HEK293T (cell line): ENCODE measurements at regions not wholly inside any gene's neighbourhood (a gene's known extent, or its start where the extent isn't known, plus 50 kb on each side); places are given as distances from the start of the nearest gene placed in this dataset.

ENCODE experiments used
- CTCF ChIA-PET: fragments of 350-600 bp; formaldehyde crosslinking; extraction: SDS; loops from one replicate; lab custom pipeline; 2021; ENCODE audit warnings: antibody characterized with exemption, inconsistent platforms; lab: Yijun Ruan, JAX
- POLR2A ChIA-PET: fragments of 350-600 bp; formaldehyde crosslinking; extraction: SDS; loops from one replicate; lab custom pipeline; 2020; ENCODE audit warnings: antibody characterized with exemption, inconsistent platforms; lab: Yijun Ruan, JAX
- DNase-seq: peaks from one replicate; pipeline ENCODE4 v3.0.0; 2012; ENCODE audit warnings: mixed read lengths; ENCODE audit errors: extremely low spot score
- ARNT ChIP-seq: fragments of 450-650 bp; IDR thresholded peaks from 2 replicates; pipeline ENCODE4 v1.6.1; 2017; ENCODE audit warnings: mild to moderate bottlenecking
- BHLHE40 ChIP-seq: fragments of 450-650 bp; IDR thresholded peaks from 2 replicates; pipeline ENCODE4 v1.6.1; 2016; ENCODE audit warnings: mild to moderate bottlenecking, moderate library complexity, borderline replicate concordance
- CTBP1 ChIP-seq: fragments of 450-650 bp; IDR thresholded peaks from 2 replicates; pipeline ENCODE4 v1.6.1; 2016; ENCODE audit warnings: borderline replicate concordance
- ELF4 ChIP-seq: fragments of 450-650 bp; IDR thresholded peaks from 2 replicates; pipeline ENCODE4 v1.6.1; 2017; ENCODE audit warnings: antibody characterized with exemption
- FOXA1 ChIP-seq: fragments of 450-650 bp; IDR thresholded peaks from 2 replicates; pipeline ENCODE4 v1.6.1; 2016; ENCODE audit warnings: mild to moderate bottlenecking
- FOXK2 ChIP-seq: fragments of 450-650 bp; IDR thresholded peaks from 2 replicates; pipeline ENCODE4 v1.6.1; 2016; ENCODE audit warnings: mild to moderate bottlenecking
- FOXM1 ChIP-seq: fragments of 450-650 bp; IDR thresholded peaks from 2 replicates; pipeline ENCODE4 v1.6.1; 2017; ENCODE audit warnings: mild to moderate bottlenecking, borderline replicate concordance
- HDGF ChIP-seq: fragments of 450-650 bp; IDR thresholded peaks from 2 replicates; pipeline ENCODE4 v1.6.1; 2017; ENCODE audit warnings: antibody characterized with exemption, borderline replicate concordance
- L3MBTL2 ChIP-seq: fragments of 450-650 bp; conservative IDR thresholded peaks from 2 replicates; pipeline ENCODE4 v1.6.1; 2016; ENCODE audit warnings: mild to moderate bottlenecking
- LEF1 ChIP-seq: fragments of 450-650 bp; IDR thresholded peaks from 2 replicates; pipeline ENCODE4 v1.6.1; 2017; ENCODE audit warnings: mild to moderate bottlenecking, borderline replicate concordance
- NFRKB ChIP-seq: fragments of 450-650 bp; IDR thresholded peaks from 2 replicates; pipeline ENCODE4 v1.6.1; 2016; ENCODE audit warnings: mild to moderate bottlenecking, moderate library complexity
- PKNOX1 ChIP-seq: fragments of 450-650 bp; IDR thresholded peaks from 2 replicates; pipeline ENCODE4 v1.6.1; 2016
- SP1 ChIP-seq: fragments of 450-650 bp; IDR thresholded peaks from 2 replicates; pipeline ENCODE4 v1.6.1; 2017
- SUZ12 ChIP-seq: fragments of 450-650 bp; IDR thresholded peaks from 2 replicates; pipeline ENCODE4 v1.6.1; 2016; ENCODE audit warnings: mild to moderate bottlenecking
- TARDBP ChIP-seq: fragments of 450-650 bp; IDR thresholded peaks from 2 replicates; pipeline ENCODE4 v1.6.1; 2016
- ZNF384 ChIP-seq: fragments of 450-650 bp; IDR thresholded peaks from 2 replicates; pipeline ENCODE4 v1.6.1; 2016

GRCh38 chr18:24853076-24853475 is 392.6 kb downstream of the HRH4 start:
- no peak for DNase-seq
- POLR2A ChIA-PET, result no interaction called here
- TF ChIP-seq BHLHE40 (no peak), SUZ12 (no peak), FOXK2 (no peak), FOXM1 (no peak), LEF1 (no peak), ZNF384 (no peak), ARNT (no peak), FOXA1 (no peak), SP1 (no peak), L3MBTL2 (no peak)
- CTCF ChIA-PET, result no interaction called here

DNA sequence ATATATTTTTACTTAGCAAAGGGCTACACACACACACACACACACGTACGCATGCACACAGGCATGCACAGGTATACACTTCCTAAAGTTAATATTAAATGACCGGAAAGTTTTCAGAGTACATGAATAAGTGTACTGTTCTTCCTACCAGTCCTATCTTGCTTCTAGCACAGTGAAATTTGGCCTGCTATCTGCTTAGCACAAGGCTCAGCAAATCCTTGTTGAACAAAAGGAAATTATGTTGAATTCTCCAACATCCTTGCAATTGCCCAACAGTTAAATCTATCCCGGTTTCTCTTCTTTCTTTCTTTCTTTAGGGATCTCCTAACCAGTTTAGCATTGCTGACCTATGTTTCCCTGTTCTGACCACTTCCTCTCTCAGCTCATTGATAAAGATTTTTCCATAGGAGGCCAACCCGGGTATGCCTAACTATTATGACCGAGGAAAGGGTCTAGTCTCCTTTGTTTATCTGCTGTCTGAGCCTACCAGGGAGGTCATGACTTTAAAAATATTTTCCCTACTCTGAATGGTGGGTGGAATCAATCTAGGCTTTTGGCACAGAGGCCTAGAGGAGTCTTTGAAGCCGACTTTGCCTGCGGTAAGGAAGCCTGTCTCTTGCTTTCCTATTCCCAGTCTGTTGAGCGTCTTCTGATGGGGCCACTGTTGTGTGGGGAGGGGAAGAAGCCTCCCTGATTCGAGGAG is 400.7 kb downstream of the HRH4 start:
- TF ChIP-seq ELF4, result no peak
- TF ChIP-seq SP1, result no peak
- TF ChIP-seq FOXA1, result no peak
- TF ChIP-seq TARDBP, result no peak
- TF ChIP-seq CTBP1, result no peak
- TF ChIP-seq FOXK2, result no peak
- TF ChIP-seq LEF1, result no peak
- TF ChIP-seq BHLHE40, result no peak
- no peak for TF ChIP-seq SUZ12
- no peak for TF ChIP-seq HDGF
- TF ChIP-seq NFRKB, result no peak
- no peak for TF ChIP-seq ZNF384
- TF ChIP-seq L3MBTL2, result no peak
- no peak for TF ChIP-seq FOXM1
- no peak for TF ChIP-seq PKNOX1
- TF ChIP-seq ARNT, result no peak
- POLR2A ChIA-PET, result no interaction called here
- CTCF ChIA-PET, result no interaction called here
- DNase-seq, result peak; percentile 22

DNA sequence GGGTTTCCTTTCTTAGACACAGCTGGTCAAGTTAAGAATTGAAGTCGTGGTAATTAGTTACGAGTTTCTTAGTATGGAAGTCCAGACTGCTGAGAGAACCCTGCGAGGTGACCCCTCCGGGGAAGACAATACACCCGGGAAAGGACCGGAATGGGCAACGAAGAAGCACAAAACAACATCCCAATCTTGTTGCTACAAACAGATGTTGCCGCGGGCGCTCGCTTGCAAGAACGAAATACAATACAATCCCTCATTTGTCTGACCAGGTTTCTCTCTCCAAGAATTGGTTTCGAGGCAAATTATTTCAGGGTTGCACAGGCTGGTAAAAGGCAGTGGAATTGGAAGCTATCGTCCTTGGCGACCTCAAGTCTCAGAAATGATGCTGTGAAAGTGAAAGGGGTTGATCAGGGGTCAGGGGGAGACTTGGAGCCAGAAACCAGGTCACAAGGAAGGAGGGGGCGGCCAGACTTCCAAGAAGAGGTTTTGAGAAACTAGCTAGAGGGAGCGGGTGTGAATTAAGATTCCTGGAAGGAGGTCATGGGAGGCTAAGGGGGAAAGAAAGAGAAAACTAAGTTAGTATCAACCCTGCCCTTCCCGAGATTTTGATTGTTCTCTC is 401.9 kb downstream of the HRH4 start:
- DNase-seq, result no peak
- ChIA-PET CTCF (no interaction called here), POLR2A (no interaction called here)
- TF ChIP-seq HDGF, result no peak
- TF ChIP-seq TARDBP, result no peak
- TF ChIP-seq ARNT, result no peak
- no peak for TF ChIP-seq FOXA1
- TF ChIP-seq BHLHE40, result no peak
- TF ChIP-seq SP1, result no peak
- TF ChIP-seq ELF4, result no peak
- no peak for TF ChIP-seq LEF1
- TF ChIP-seq FOXM1, result no peak
- no peak for TF ChIP-seq CTBP1
- TF ChIP-seq L3MBTL2, result no peak
- TF ChIP-seq SUZ12, result no peak

- ChIA-PET POLR2A (no interaction called here), CTCF (no interaction called here)
- DNase-seq, result no peak
Observed at GRCh38 chr18:24868311-24868710, 407.9 kb downstream of the HRH4 start.

DNA sequence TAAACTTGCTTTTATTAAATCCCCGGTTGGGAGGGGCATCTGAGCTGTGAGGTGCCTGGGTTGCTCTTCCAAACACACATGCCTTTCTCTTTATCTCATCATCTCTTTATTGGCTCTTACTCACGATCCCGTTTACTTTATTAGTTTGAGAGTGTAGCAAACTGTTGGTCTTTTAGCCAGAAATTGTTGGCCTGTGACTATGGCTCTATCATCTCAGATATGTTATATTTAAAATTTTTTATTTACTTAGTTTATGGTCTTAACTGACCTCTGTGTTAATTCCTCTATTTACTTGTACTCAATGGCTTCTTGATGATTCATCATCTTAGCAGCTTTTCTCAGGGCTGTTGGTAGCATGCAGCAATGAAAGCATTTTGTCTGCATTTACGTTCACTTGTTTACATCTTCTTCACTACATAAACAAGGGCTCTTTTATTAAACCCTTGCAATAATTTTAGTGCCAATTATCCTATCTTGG is 408.4 kb downstream of the HRH4 start:
- POLR2A ChIA-PET, result no interaction called here
- peak; percentile 27 for DNase-seq
- no peak for TF ChIP-seq ARNT
- no peak for TF ChIP-seq BHLHE40
- no peak for TF ChIP-seq HDGF
- no peak for TF ChIP-seq CTBP1
- no peak for TF ChIP-seq ELF4
- TF ChIP-seq PKNOX1, result no peak
- no peak for TF ChIP-seq LEF1
- CTCF ChIA-PET, result interaction anchor here (0.6 kb wide), 1 partner anchor 374 kb away, joined by 4 read pairs; no protein-coding TSS in a partner anchor

More at GRCh38 chr18:24868311-24868710, 407.9 kb downstream of the HRH4 start:
- no peak for TF ChIP-seq TARDBP
- no peak for TF ChIP-seq ELF4
- TF ChIP-seq LEF1, result no peak
- TF ChIP-seq BHLHE40, result no peak
- TF ChIP-seq PKNOX1, result no peak
- no peak for TF ChIP-seq FOXK2
- no peak for TF ChIP-seq SP1
- no peak for TF ChIP-seq NFRKB

DNA sequence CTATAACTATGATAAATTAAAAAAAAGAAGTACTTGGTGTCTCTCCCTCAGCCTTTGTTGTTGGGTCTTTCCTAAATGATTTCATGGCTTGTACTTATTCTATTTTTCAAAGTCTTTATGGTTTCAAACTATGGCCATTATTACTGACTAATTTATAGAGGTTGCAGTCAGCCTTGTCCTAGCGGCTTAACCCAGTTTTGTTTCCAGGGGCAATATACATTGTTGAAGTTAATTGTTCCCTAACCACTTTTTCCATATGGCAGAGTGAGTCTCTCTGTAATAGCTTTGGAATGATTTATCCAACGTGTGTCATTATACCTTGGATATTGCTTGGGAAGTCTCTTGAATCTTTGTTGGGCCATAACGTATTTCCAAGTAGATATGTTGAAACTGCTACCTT is 408.8 kb downstream of the HRH4 start:
- TF ChIP-seq ELF4 (no peak), SUZ12 (no peak), BHLHE40 (no peak), ZNF384 (no peak), ARNT (no peak), L3MBTL2 (no peak), PKNOX1 (no peak), HDGF (no peak), LEF1 (no peak), FOXK2 (no peak), SP1 (no peak), FOXM1 (no peak), TARDBP (no peak), NFRKB (no peak), CTBP1 (no peak), FOXA1 (no peak)
- DNase-seq, result no peak
- POLR2A ChIA-PET, result no interaction called here
- CTCF ChIA-PET, result interaction anchor here (0.6 kb wide), 1 partner anchor 374 kb away, joined by 4 read pairs; no protein-coding TSS in a partner anchor
